Stimulated activated naive B cell treated with anti-CD40 and anti-IgM and Interleukin-4, amounts not matched to agents 10 μg/mL and 1 μg/mL and 100 μg/mL, for 72 hours (primary cell): ENCODE measurements at regions not wholly inside any gene's neighbourhood (a gene's known extent, or its start where the extent isn't known, plus 50 kb on each side); places are given as distances from the start of the nearest gene placed in this dataset.
"Not testable (repeated sequence)": the region's sequence is repeated elsewhere in the genome, so short reads cannot be mapped to it uniquely, and the experiment has no call there.

Source experiments
- ATAC-seq, 2 donors: fragments of 150-1000 bp; cut with Tn5 transposase; replicated peaks; 2 replicates each; pipeline ENCODE4 v1.10.0; 2021; ENCODE audit warnings: moderate library complexity in 1 of 2
- DNase-seq: peaks from one replicate; pipeline ENCODE4 v3.0.0; 2021
- H3K27ac Mint-ChIP-seq: one replicate; pipeline ENCODE4 v1.8.0; 2022; ENCODE audit warnings: mild to moderate bottlenecking, mixed read lengths
- H3K27me3 Mint-ChIP-seq, 2 donors: one replicate each; pipeline ENCODE4 v1.8.0; 2022; ENCODE audit warnings: mixed read lengths in 2 of 2
- H3K36me3 Mint-ChIP-seq, 2 donors: one replicate each; pipeline ENCODE4 v1.8.0; 2022; ENCODE audit warnings: mixed read lengths in 2 of 2, mild to moderate bottlenecking in 1 of 2
- H3K4me1 Mint-ChIP-seq, 2 donors: one replicate each; pipeline ENCODE4 v1.8.0; 2022; ENCODE audit warnings: mixed read lengths in 2 of 2, mild to moderate bottlenecking in 1 of 2
- H3K4me3 Mint-ChIP-seq, 2 donors: one replicate each; pipeline ENCODE4 v1.8.0; 2022; ENCODE audit warnings: mild to moderate bottlenecking in 2 of 2, mixed read lengths in 2 of 2, moderate library complexity in 1 of 2
- H3K9me3 Mint-ChIP-seq, 2 donors: one replicate each; pipeline ENCODE4 v1.8.0; 2022; ENCODE audit warnings: mixed read lengths in 2 of 2, mild to moderate bottlenecking in 1 of 2

DNA sequence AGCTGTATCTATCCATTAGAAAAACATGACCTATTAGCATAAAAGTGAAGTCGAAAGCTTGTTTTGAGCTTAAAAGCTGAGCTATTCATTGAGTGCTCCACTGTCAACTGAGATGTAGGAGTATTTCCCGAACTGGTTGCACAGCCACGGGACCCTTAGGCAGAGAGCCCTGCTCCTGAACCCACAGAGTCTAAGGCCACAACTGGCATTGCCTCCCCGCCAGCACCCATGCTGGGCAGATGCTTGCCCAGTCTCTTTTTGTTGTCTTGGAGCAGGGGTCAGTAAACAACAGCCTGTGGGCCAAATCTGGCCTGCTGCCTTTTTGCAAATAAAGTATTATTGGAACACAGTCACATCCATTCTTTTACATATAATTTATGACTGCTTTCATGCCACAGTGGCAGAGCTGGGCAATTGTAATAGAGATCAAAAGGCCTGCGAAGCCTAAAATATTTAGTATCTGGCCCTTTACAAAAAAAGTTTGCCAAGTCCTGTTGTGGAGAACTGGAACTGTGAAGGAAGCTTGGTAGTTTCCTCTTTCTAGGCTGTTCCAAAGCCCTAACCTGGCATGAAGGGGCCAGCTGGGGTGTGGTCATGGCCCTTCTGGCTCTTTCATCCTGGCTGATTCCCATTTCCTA lies 58.4 kb upstream of the WAPL start:
- no peak overlapping the region for H3K27ac Mint-ChIP-seq
- H3K9me3 Mint-ChIP-seq: peaks cover 0 to 1% of the 10 kb centered on the region in 2 donors
- ATAC-seq: no peak
- peaks cover 0 to 5% of the 10 kb centered on the region in 2 donors for H3K4me1 Mint-ChIP-seq
- no peak for DNase-seq
- H3K4me3 Mint-ChIP-seq: no peak overlapping the region
- H3K27me3 Mint-ChIP-seq: peaks cover 9 to 11% of the 10 kb centered on the region in 2 donors
- no peaks in the 10 kb centered on the region for H3K36me3 Mint-ChIP-seq

DNA sequence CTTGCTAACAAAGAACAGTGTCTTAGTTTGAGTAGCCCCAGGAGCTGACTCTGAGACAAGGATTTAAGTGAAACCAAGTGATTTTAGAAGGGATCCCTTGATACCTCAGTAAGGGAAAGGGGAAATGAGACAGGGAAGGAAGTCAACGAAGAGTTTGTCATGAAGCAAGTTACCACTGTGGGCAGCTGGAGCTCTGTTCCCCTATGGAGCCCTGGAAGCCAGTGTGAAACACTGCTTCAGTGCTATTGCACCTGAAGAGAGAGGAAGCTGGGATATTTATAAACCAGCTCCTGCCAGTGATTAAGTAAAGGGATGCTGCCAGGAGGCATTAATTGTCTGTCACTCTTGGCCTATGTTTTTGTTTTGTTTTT lies 58.9 kb upstream of the WAPL start:
- H3K4me3 Mint-ChIP-seq: no peak overlapping the region
- H3K27me3 Mint-ChIP-seq: peaks cover 11 to 12% of the 10 kb centered on the region in 2 donors
- DNase-seq (no peak), ATAC-seq (peak in 1 of 2 donors; percentile 16)
- H3K9me3 Mint-ChIP-seq: no peaks in the 10 kb centered on the region
- peaks cover 2 to 9% of the 10 kb centered on the region in 2 donors for H3K4me1 Mint-ChIP-seq
- H3K27ac Mint-ChIP-seq: no peak overlapping the region
- no peaks in the 10 kb centered on the region for H3K36me3 Mint-ChIP-seq

DNA sequence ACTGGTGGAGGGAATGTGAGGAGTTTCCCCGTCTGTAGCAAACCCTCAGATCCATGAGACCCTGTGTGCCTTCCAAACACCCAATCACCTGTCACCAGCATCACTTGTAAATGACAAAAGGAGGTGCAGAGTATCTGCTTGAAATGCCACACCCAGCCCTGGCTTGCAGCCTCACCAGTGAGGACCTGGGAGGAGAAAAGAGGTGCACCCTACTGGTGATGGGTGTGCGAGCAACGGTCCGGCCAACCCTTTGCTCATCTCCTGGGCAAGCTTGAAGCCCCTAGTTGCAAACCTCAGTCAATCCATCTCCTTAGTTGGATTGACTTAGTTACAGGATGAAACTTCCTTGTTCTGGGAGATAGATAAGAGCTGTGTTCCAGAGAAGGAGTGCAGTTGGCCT lies 62.4 kb upstream of the WAPL start:
- Mint-ChIP-seq H3K9me3 (no peaks in the 10 kb centered on the region), H3K4me3 (no peak overlapping the region), H3K4me1 (peaks cover 3 to 10% of the 10 kb centered on the region in 2 donors), H3K36me3 (no peaks in the 10 kb centered on the region), H3K27ac (no peak overlapping the region), H3K27me3 (peaks cover 22% of the 10 kb centered on the region in 2 donors)
- DNase-seq: no peak
- peak; percentile 42 to 59 for ATAC-seq

DNA sequence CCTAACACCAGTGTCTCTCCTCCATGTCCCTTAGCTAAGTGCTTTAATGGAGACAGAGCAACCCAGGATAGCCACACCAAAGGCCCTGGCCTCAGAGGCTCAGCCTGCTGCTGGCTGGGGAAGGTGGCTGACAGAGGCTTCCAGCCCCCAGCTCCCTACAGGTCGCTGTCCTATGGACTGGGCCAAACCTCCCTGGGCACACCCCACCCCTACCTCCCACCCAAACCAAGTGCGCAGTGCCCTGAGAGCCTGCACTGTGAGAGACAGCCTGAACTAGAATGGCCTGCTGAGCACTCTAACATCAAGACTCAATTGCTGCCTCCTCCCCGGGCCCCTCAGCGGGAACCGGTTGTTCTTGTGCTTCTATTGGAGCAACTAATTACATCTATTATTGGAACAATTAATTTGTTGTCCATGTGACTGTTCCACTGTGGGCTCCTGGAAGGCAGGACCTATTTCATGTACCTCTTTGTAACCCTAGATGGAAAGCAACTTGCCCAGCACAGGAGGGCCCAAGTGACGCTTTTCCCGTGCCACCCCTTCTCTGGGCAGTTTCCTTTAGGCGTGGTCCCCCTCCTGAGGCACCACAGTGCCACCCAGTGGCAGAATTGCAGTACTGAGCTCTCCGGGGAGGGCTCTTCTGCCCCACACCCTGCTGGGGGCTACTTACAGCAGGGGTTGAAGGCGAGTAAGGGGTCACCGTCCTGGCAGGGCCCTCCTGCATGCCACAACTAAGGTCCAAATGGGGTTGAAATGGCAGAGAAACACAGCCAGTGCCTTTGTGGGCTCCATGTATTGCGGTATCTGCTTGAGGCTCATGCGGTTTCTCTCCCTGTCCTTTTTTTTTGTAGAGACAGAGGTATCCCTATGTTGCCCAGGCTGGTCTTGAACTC lies 63.7 kb upstream of the WAPL start:
- peaks cover 3 to 10% of the 10 kb centered on the region in 2 donors for H3K4me1 Mint-ChIP-seq
- ATAC-seq: peak; percentile 95 to 96
- H3K9me3 Mint-ChIP-seq: no peaks in the 10 kb centered on the region
- peak; percentile 62 for DNase-seq
- no peak overlapping the region for H3K4me3 Mint-ChIP-seq
- H3K27ac Mint-ChIP-seq: peak overlapping the region; percentile 59
- H3K27me3 Mint-ChIP-seq: peaks cover 22 to 24% of the 10 kb centered on the region in 2 donors
- no peaks in the 10 kb centered on the region for H3K36me3 Mint-ChIP-seq

DNA sequence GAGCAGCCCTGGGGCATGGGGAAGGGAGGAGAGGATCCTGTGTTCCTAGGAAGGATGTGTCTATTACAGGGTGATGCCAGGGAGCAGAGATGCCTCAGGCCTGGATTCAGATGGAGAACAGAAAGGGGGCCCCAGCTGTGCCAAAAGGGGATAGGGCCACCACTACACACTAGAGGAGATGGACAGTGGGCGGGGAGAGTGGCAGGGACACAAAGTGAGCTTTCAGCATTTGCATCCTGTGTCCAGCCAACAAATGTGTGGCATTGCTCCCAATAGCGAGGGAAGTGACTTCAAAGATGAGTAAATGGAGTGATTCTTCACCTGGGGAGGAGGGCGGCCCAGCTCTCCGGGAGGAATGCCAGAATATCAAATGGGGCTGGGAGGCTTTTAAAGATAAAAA lies 64.9 kb upstream of the WAPL start:
- Mint-ChIP-seq H3K36me3 (no peaks in the 10 kb centered on the region), H3K4me1 (peaks cover 3 to 5% of the 10 kb centered on the region in 2 donors), H3K27me3 (peaks cover 22 to 24% of the 10 kb centered on the region in 2 donors), H3K9me3 (no peaks in the 10 kb centered on the region), H3K4me3 (no peak overlapping the region), H3K27ac (no peak overlapping the region)
- DNase-seq (no peak), ATAC-seq (no peak)

DNA sequence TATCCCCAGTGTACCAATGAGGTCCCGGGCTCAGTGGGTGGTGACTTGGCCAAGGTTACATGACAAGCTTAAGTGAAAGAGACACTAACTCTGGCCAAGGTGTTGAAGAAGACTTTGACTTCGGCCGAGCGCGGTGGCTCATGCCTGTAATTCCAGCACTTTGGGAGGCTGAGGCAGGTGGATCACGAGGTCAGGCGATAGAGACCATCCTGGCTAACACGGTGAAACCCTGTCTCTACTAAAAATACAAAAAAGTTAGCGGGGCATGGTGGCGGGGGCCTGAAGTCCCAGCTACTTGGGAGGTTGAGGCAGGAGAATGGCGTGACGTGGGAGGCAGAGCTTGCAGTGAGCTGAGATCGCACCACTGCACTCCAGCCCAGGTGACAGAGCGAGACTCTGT lies 65.6 kb upstream of the OPN4 start:
- not testable (repeated sequence) for H3K36me3 Mint-ChIP-seq, H3K27ac Mint-ChIP-seq, DNase-seq, ATAC-seq, H3K4me1 Mint-ChIP-seq, H3K4me3 Mint-ChIP-seq, H3K9me3 Mint-ChIP-seq
- H3K27me3 Mint-ChIP-seq: peaks cover 24 to 37% of the 10 kb centered on the region in 2 donors

DNA sequence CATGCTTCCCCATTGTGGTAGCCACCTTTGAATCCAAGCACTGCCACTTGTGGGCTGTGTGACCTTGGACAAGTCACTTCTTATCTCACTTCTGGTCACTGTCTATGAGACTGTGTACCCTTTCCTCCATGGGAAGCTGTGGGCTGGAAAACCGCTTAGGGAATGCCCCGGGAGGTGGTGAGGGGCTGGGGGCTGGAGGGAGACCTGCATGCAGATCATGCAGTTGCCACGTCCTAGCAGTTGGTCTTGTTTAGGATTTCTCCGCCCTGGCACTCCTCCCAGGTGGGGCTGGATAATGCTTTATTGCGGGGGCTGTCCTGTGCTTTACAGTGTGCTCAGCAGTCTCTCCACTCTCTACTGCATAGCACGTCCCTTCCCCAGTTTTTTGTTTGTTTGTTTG lies 62.9 kb upstream of the OPN4 start:
- DNase-seq: no peak
- no peaks in the 10 kb centered on the region for H3K4me1 Mint-ChIP-seq
- no peak overlapping the region for H3K4me3 Mint-ChIP-seq
- H3K27ac Mint-ChIP-seq: no peak overlapping the region
- no peak for ATAC-seq
- no peaks in the 10 kb centered on the region for H3K36me3 Mint-ChIP-seq
- peaks cover 14 to 40% of the 10 kb centered on the region in 2 donors for H3K27me3 Mint-ChIP-seq
- H3K9me3 Mint-ChIP-seq: no peaks in the 10 kb centered on the region

DNA sequence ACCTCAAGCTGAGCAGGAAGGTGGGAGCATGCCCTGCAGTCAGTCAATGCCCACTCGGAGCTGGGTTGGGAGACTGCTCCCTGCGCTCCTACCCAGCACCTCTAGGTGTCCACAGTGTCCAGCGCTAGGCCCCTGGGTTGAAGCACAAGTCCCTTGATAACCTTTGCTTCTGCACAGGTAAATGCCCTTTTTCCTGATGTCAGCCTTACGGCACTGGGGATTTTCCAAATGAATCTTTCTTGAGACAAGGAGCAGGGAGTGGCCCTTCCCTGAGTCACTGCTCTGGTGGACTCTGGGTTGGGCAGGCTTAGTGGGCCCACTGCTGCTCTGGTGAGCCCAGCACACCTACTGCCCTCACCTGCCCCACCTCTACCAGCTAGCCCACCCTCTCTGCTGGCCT lies 61.9 kb upstream of the OPN4 start:
- peaks cover 14 to 40% of the 10 kb centered on the region in 2 donors for H3K27me3 Mint-ChIP-seq
- H3K4me3 Mint-ChIP-seq: no peak overlapping the region
- H3K9me3 Mint-ChIP-seq: no peaks in the 10 kb centered on the region
- H3K27ac Mint-ChIP-seq: no peak overlapping the region
- no peak for DNase-seq
- H3K4me1 Mint-ChIP-seq: no peaks in the 10 kb centered on the region
- no peaks in the 10 kb centered on the region for H3K36me3 Mint-ChIP-seq
- ATAC-seq: no peak

DNA sequence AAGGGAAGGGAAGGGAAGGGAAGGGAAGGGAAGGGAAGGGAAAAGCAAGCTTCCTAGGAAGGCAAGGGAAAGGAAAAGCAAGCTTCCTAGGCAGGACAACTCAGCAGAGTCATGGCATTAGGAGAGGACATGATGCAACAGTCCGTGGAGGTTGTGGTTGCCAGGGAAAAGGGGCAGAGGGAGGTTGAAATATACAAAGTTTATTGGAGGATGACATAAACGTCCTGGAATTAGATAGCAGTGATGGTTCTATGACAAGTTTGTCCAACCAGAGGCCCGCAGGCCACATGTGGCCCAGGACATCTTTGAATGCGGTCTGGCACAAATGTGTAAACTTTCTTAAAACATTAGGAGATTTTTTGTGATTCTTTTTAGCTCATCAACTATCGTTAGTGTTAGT lies 59.8 kb upstream of the OPN4 start:
- Mint-ChIP-seq H3K36me3 (no peaks in the 10 kb centered on the region), H3K4me3 (no peak overlapping the region), H3K27me3 (peaks cover 18 to 37% of the 10 kb centered on the region in 2 donors), H3K9me3 (no peaks in the 10 kb centered on the region), H3K4me1 (no peaks in the 10 kb centered on the region), H3K27ac (no peak overlapping the region)
- no peak for DNase-seq
- no peak for ATAC-seq

DNA sequence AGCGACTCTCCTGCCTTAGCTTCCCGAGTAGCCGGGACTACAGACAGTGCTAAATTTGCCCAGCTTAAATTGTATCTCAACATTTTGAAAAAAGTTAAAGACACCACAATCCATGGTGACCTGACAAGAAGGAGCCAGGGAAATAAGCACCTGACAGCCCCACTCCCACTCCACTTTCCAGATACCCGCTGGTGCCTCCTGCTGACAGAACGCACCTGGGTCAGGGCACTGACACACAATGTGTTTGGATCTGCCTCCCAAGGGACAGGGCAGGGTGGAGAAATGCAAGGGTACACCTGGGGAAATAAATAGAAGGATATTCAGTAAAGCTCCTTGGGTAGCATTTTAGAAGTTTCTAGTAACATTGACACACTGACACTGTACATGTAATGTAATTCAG lies 58.9 kb upstream of the OPN4 start:
- Mint-ChIP-seq H3K4me1 (no peaks in the 10 kb centered on the region), H3K36me3 (no peaks in the 10 kb centered on the region), H3K4me3 (no peak overlapping the region), H3K9me3 (no peaks in the 10 kb centered on the region), H3K27ac (no peak overlapping the region), H3K27me3 (peaks cover 18 to 37% of the 10 kb centered on the region in 2 donors)
- DNase-seq (no peak), ATAC-seq (no peak)

DNA sequence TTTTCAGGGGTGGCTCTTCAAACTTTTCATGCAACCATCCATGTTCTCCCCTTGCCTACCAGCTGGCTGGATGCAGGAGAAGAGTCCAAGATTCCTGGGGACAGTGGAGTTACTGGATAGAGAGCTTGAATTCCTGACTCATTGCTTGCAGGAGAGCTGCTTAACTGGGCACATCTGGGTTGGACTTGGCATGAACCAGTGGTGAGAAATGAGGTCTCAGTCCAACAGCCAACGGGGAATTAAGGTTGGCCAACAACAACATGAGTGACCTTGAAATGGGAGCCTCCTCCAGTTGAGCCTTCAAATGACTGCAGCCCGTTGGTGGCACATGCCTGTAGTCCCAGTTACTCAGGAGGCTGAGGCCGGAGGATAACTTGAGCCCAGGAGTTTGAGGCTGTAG lies 58.1 kb upstream of the OPN4 start:
- Mint-ChIP-seq H3K4me1 (no peaks in the 10 kb centered on the region), H3K36me3 (no peaks in the 10 kb centered on the region), H3K27me3 (peaks cover 18 to 37% of the 10 kb centered on the region in 2 donors), H3K4me3 (no peak overlapping the region), H3K27ac (no peak overlapping the region), H3K9me3 (no peaks in the 10 kb centered on the region)
- no peak for ATAC-seq
- no peak for DNase-seq

DNA sequence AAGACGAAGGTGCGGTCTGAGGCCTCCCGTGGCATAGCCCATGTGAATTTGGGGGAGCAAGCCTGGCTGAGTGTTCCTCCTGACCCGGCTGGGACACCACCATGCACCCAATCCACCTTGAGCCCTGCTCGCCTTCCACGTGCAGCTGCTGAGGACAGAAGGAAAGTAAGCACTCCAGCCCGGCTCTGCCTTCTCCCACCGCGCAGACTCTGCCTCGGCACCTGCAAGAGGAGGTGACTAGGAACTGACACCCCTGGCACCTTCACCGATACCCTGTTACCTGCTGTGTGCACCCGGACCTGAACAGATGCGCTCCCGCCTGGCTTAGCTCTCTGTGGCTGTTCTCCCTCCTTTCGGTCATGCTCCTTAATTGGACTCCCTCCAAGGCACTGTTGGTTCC lies 57.0 kb upstream of the OPN4 start:
- Mint-ChIP-seq H3K9me3 (no peaks in the 10 kb centered on the region), H3K27me3 (peaks cover 23 to 32% of the 10 kb centered on the region in 2 donors), H3K4me1 (no peaks in the 10 kb centered on the region), H3K27ac (no peak overlapping the region), H3K36me3 (no peaks in the 10 kb centered on the region), H3K4me3 (no peak overlapping the region)
- ATAC-seq (no peak), DNase-seq (no peak)

DNA sequence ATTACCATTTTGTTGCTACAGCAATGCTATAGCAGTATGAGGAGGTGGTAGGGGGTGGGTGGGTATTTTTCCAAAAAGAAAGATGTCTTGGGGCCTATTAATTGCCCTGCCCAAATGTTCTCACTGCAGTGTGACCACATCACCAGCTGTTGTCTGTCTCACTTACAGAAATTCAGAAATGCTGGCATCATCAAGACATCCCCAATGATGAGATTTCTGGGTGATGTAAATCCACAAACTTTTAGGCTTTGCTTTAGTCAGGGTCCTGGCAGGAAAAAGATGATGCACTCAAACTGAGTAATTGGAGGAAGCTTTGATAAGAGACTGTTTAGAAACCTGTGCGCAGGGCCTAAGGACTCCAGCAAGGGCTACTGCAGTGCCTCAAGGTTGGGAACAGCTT lies 56.2 kb upstream of the OPN4 start:
- Mint-ChIP-seq H3K27ac (no peak overlapping the region), H3K4me1 (no peaks in the 10 kb centered on the region), H3K36me3 (no peaks in the 10 kb centered on the region), H3K4me3 (no peak overlapping the region), H3K27me3 (peaks cover 25 to 28% of the 10 kb centered on the region in 2 donors), H3K9me3 (no peaks in the 10 kb centered on the region)
- ATAC-seq (no peak), DNase-seq (no peak)

DNA sequence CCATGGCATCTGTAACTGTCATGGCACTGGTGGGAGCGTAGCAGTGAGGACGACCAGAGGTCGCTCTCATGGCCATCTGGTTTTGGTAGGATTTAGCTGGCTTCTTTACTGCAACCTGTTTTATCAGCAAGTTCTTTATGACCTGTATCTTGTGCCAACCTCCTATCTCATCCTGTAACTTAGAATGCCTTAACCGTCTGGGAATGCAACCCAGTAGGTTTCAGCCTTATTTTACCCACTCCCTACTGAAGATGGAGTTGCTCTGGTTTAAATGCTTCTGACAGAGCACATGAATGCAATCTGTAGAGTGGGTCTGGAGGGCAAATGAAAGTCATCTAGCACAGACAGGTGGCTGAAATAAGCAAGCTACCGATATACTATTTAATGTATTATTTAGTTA lies 55.3 kb upstream of the OPN4 start:
- DNase-seq (no peak), ATAC-seq (no peak)
- Mint-ChIP-seq H3K4me1 (no peaks in the 10 kb centered on the region), H3K27ac (no peak overlapping the region), H3K36me3 (no peaks in the 10 kb centered on the region), H3K9me3 (no peaks in the 10 kb centered on the region), H3K27me3 (peaks cover 20 to 24% of the 10 kb centered on the region in 2 donors), H3K4me3 (no peak overlapping the region)

DNA sequence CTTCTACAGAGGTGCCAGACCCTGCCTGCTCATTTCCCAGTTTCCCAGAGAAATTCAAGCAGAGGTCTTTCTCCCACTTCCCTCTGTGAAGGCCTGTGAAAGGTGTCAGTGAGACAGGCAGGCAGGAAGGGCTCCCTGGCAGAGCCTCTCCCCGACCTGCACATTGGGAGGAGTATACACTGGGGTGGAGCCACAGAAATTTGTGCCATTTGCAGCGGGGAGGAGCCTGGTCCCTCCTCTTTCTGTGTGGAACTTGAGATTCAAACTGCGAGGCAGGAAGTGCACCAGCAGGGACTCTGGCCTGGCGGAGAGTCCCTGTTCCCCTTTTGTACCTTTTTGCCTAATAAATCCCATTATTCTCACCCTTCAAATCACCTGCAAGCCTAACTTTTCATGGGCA lies 54.6 kb upstream of the OPN4 start:
- Mint-ChIP-seq H3K4me1 (no peaks in the 10 kb centered on the region), H3K27me3 (peaks cover 18 to 24% of the 10 kb centered on the region in 2 donors), H3K4me3 (no peak overlapping the region), H3K9me3 (no peaks in the 10 kb centered on the region), H3K36me3 (no peaks in the 10 kb centered on the region), H3K27ac (no peak overlapping the region)
- ATAC-seq: peak in 1 of 2 donors; percentile 67
- no peak for DNase-seq
